Progenitor cell of endocrine pancreas (in vitro differentiated cells): ENCODE measurements at regions not wholly inside any gene's neighbourhood (a gene's known extent, or its start where the extent isn't known, plus 50 kb on each side); places are given as distances from the start of the nearest gene placed in this dataset.
"Not testable (repeated sequence)": the region's sequence is repeated elsewhere in the genome, so short reads cannot be mapped to it uniquely, and the experiment has no call there.

Experiments
- DNase-seq: peaks from one replicate; pipeline ENCODE4 v3.0.0; 2021; ENCODE audit warnings: low spot score; ENCODE audit not compliant: unreplicated experiment
- H3K27ac Mint-ChIP-seq: 2 replicates; pipeline ENCODE4 v1.8.0; 2021; ENCODE audit warnings: mild to moderate bottlenecking, moderate library complexity, mixed read lengths
- H3K27me3 Mint-ChIP-seq: 2 replicates; pipeline ENCODE4 v1.8.0; 2021; ENCODE audit warnings: mixed read lengths
- H3K36me3 Mint-ChIP-seq: 2 replicates; pipeline ENCODE4 v1.8.0; 2022; ENCODE audit warnings: mixed read lengths; ENCODE audit not compliant: insufficient read depth
- H3K4me1 Mint-ChIP-seq: 2 replicates; pipeline ENCODE4 v1.8.0; 2021; ENCODE audit warnings: low read depth, mixed read lengths
- H3K4me3 Mint-ChIP-seq: 2 replicates; pipeline ENCODE4 v1.8.0; 2021; ENCODE audit warnings: low read depth, mild to moderate bottlenecking, moderate library complexity, mixed read lengths
- H3K9me3 Mint-ChIP-seq: 2 replicates; pipeline ENCODE4 v1.8.0; 2021; ENCODE audit warnings: low read depth, mixed read lengths
- CTCF ChIP-seq: fragments of 200-600 bp; sonication (generic); IDR thresholded peaks from one replicate; pipeline ENCODE4 v1.5.0; 2021; ENCODE audit warnings: antibody characterized with exemption, mild to moderate bottlenecking; ENCODE audit not compliant: unreplicated experiment

GRCh38 chr13:94811753-94812152 is 99.4 kb upstream of the SOX21 start:
- DNase-seq: no peak
- no peak for TF ChIP-seq CTCF
- H3K36me3 Mint-ChIP-seq: no peaks in the 10 kb centered on the region
- peaks cover 1% of the 10 kb centered on the region for H3K4me1 Mint-ChIP-seq
- no peak overlapping the region for H3K4me3 Mint-ChIP-seq
- H3K9me3 Mint-ChIP-seq: no peaks in the 10 kb centered on the region
- no peak overlapping the region for H3K27ac Mint-ChIP-seq
- H3K27me3 Mint-ChIP-seq: peaks cover 3% of the 10 kb centered on the region

GRCh38 chr13:94800423-94800822 is 88.1 kb upstream of the SOX21 start:
- Mint-ChIP-seq H3K9me3 (peaks cover 4% of the 10 kb centered on the region), H3K4me1 (no peaks in the 10 kb centered on the region), H3K27me3 (peaks cover 9% of the 10 kb centered on the region), H3K27ac (no peak overlapping the region), H3K36me3 (no peaks in the 10 kb centered on the region), H3K4me3 (no peak overlapping the region)
- no peak for TF ChIP-seq CTCF
- DNase-seq: no peak

- no peak overlapping the region for H3K4me3 Mint-ChIP-seq
- no peaks in the 10 kb centered on the region for H3K4me1 Mint-ChIP-seq
- H3K27ac Mint-ChIP-seq: no peak overlapping the region
- H3K9me3 Mint-ChIP-seq: peaks cover 4% of the 10 kb centered on the region
- no peak for DNase-seq
- no peak for TF ChIP-seq CTCF
- no peaks in the 10 kb centered on the region for H3K36me3 Mint-ChIP-seq
- H3K27me3 Mint-ChIP-seq: peaks cover 9% of the 10 kb centered on the region
These were observed 87.0 kb upstream of the SOX21 start for GRCh38 chr13:94799299-94799698.

- Mint-ChIP-seq H3K27ac (no peak overlapping the region), H3K4me1 (no peaks in the 10 kb centered on the region), H3K9me3 (peaks cover 4% of the 10 kb centered on the region), H3K36me3 (no peaks in the 10 kb centered on the region), H3K4me3 (no peak overlapping the region), H3K27me3 (peaks cover 6% of the 10 kb centered on the region)
- no peak for DNase-seq
- no peak for TF ChIP-seq CTCF
These were observed 86.4 kb upstream of the SOX21 start for GRCh38 chr13:94798738-94799137.

GRCh38 chr13:94795292-94795691 is 82.9 kb upstream of the SOX21 start:
- DNase-seq: no peak
- H3K27ac Mint-ChIP-seq: no peak overlapping the region
- H3K36me3 Mint-ChIP-seq: no peaks in the 10 kb centered on the region
- H3K9me3 Mint-ChIP-seq: peaks cover 3% of the 10 kb centered on the region
- H3K4me1 Mint-ChIP-seq: no peaks in the 10 kb centered on the region
- peaks cover 5% of the 10 kb centered on the region for H3K27me3 Mint-ChIP-seq
- no peak overlapping the region for H3K4me3 Mint-ChIP-seq
- TF ChIP-seq CTCF: no peak

GRCh38 chr13:94786246-94786645 is 73.9 kb upstream of the SOX21 start:
- H3K4me3 Mint-ChIP-seq: not testable (repeated sequence)

More at GRCh38 chr13:94786246-94786645, 73.9 kb upstream of the SOX21 start:
- not testable (repeated sequence) for H3K9me3 Mint-ChIP-seq, H3K36me3 Mint-ChIP-seq, H3K27ac Mint-ChIP-seq, DNase-seq, H3K4me1 Mint-ChIP-seq, H3K27me3 Mint-ChIP-seq
